ENCODE measurements at regions not wholly inside any gene's neighbourhood (a gene's known extent, or its start where the extent isn't known, plus 50 kb on each side); places are given as distances from the start of the nearest gene placed in this dataset.

DNA sequence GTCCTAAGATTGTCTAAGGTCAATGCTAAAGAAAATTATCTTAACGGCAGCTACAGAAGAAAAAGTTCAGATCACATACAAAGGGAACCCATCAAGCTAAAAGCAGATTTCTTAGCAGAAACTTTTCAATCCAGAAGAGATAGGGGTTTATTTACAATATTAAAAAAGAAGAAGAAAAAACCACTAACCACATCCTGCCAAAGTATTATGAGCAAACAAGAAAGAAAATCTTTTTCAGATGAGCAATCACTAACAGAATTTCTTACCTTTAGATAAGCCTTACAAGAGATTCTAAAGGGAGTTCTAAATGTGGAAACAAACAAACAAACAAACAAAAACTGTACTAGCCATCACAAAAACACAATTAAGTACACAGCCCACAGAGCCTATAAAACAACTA is 1015.8 kb upstream of the EPHA6 start:
- TF ChIP-seq, protein P1, sequence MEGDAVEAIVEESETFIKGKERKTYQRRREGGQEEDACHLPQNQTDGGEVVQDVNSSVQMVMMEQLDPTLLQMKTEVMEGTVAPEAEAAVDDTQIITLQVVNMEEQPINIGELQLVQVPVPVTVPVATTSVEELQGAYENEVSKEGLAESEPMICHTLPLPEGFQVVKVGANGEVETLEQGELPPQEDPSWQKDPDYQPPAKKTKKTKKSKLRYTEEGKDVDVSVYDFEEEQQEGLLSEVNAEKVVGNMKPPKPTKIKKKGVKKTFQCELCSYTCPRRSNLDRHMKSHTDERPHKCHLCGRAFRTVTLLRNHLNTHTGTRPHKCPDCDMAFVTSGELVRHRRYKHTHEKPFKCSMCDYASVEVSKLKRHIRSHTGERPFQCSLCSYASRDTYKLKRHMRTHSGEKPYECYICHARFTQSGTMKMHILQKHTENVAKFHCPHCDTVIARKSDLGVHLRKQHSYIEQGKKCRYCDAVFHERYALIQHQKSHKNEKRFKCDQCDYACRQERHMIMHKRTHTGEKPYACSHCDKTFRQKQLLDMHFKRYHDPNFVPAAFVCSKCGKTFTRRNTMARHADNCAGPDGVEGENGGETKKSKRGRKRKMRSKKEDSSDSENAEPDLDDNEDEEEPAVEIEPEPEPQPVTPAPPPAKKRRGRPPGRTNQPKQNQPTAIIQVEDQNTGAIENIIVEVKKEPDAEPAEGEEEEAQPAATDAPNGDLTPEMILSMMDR (IDR thresholded peaks at IDR 0.05; ENCODE audit: low read depth, low read length, poor library complexity, severe bottlenecking), result no peak
- TF ChIP-seq EZH2phosphoT487 (IDR thresholded peaks at IDR 0.05; ENCODE audit: borderline replicate concordance, low read length), result no peak

Measured in DOHH2 (cell line).